ENCODE measurements at regions not wholly inside any gene's neighbourhood (a gene's known extent, or its start where the extent isn't known, plus 50 kb on each side); places are given as distances from the start of the nearest gene placed in this dataset.

DNA sequence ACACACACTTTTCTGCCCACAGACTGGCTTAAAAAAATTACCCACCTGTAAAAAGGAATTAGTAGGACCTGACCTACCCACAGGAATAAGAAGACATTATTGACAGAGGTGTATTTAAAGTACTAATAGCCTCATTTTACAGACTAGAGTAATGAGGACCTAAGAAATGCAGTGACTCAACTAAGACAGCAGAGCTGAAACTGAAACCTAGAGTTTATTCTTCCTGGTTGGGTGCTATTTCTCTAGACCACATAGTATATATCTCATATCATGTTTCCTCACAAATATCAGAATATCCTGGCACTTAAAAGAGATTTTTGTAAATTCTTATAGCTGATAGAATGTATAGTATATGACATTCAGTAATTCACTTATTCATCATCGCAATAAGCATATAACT lies 435.0 kb downstream of the MAGEE1 start:
- Histone ChIP-seq H3K4me2 (ENCODE audit: insufficient read depth, low read length) (no peak overlapping the region), H3K27ac (ENCODE audit: low read depth, low read length) (no peak overlapping the region), H2AFZ (ENCODE audit: low read length) (no peak overlapping the region), H3K9me3 (ENCODE audit: low read depth, low read length) (no peaks in the 10 kb centered on the region), H3K4me1 (ENCODE audit: insufficient read depth, low read length) (no peaks in the 10 kb centered on the region), H3K27me3 (ENCODE audit: insufficient read depth, low read length) (no peaks in the 10 kb centered on the region), H3K4me3 (ENCODE audit: insufficient read depth, low read length) (no peak overlapping the region), H3K36me3 (ENCODE audit: insufficient read depth, low read length) (no peaks in the 10 kb centered on the region), H3K79me2 (ENCODE audit: insufficient read depth, low read length) (no peaks in the 10 kb centered on the region), H4K20me1 (ENCODE audit: insufficient read depth, low read length) (no peaks in the 10 kb centered on the region)
- TF ChIP-seq, protein P1, sequence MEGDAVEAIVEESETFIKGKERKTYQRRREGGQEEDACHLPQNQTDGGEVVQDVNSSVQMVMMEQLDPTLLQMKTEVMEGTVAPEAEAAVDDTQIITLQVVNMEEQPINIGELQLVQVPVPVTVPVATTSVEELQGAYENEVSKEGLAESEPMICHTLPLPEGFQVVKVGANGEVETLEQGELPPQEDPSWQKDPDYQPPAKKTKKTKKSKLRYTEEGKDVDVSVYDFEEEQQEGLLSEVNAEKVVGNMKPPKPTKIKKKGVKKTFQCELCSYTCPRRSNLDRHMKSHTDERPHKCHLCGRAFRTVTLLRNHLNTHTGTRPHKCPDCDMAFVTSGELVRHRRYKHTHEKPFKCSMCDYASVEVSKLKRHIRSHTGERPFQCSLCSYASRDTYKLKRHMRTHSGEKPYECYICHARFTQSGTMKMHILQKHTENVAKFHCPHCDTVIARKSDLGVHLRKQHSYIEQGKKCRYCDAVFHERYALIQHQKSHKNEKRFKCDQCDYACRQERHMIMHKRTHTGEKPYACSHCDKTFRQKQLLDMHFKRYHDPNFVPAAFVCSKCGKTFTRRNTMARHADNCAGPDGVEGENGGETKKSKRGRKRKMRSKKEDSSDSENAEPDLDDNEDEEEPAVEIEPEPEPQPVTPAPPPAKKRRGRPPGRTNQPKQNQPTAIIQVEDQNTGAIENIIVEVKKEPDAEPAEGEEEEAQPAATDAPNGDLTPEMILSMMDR (IDR thresholded peaks at IDR 0.05; ENCODE audit: extremely low read depth, low read depth, low read length) = no peak
- no peak for DNase-seq (ENCODE audit: insufficient read length, low spot score, missing footprints)

DNA sequence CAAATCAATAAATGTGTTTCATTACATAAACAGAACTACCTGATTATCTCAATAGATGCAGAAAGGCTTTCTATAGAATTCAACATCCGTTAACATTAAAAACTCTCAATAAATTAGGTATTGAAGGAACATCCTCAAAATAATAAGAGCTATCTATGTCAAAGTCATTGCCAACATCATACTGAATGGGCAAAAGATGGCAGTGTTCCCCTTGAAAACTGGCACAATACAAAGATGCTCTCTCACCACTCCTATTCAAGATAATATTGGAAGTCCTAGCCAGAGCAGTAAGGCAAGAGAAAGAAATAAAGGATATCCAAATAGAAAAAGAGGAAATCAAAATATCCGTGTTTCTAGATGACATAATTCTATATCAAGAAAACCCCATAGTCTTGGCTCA lies 466.4 kb downstream of the MAGEE1 start:
- no peaks in the 10 kb centered on the region for H3K27me3 ChIP-seq (ENCODE audit: insufficient read depth, low read length)
- no peak overlapping the region for H3K27ac ChIP-seq (ENCODE audit: low read depth, low read length)
- no peak overlapping the region for H3K4me2 ChIP-seq (ENCODE audit: insufficient read depth, low read length)
- no peak for DNase-seq (ENCODE audit: insufficient read length, low spot score, missing footprints)
- H3K79me2 ChIP-seq (ENCODE audit: insufficient read depth, low read length) = no peaks in the 10 kb centered on the region
- no peaks in the 10 kb centered on the region for H3K9me3 ChIP-seq (ENCODE audit: low read depth, low read length)
- no peaks in the 10 kb centered on the region for H3K36me3 ChIP-seq (ENCODE audit: insufficient read depth, low read length)
- no peak overlapping the region for H3K4me3 ChIP-seq (ENCODE audit: insufficient read depth, low read length)
- no peaks in the 10 kb centered on the region for H3K4me1 ChIP-seq (ENCODE audit: insufficient read depth, low read length)
- no peak overlapping the region for H2AFZ ChIP-seq (ENCODE audit: low read length)
- H4K20me1 ChIP-seq (ENCODE audit: insufficient read depth, low read length) = no peaks in the 10 kb centered on the region
- TF ChIP-seq, protein P1 (IDR thresholded peaks at IDR 0.05; ENCODE audit: extremely low read depth, low read depth, low read length) = no peak

DNA sequence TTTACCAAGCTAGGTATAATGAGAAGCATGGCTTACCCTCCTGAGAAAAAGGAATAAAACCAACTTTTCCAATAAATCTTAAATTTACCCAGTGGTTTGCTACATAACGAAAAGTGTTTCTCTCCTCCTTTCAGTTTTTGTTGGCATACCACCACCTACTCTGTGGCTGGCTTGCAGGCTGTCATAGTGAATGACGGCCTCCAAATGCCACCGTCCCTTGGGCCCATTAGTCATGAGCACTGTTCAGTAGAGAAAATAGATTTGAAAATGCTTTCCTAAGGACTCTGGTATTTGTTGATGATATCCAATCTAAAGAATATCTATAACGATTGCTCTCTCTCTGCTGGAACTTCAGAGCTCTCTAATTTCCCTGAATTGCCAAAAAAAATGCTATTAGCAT lies 488.3 kb downstream of the MAGEE1 start:
- Histone ChIP-seq H3K79me2 (ENCODE audit: insufficient read depth, low read length) (no peaks in the 10 kb centered on the region), H3K36me3 (ENCODE audit: insufficient read depth, low read length) (no peaks in the 10 kb centered on the region), H2AFZ (ENCODE audit: low read length) (no peak overlapping the region), H3K4me1 (ENCODE audit: insufficient read depth, low read length) (no peaks in the 10 kb centered on the region), H3K9me3 (ENCODE audit: low read depth, low read length) (no peaks in the 10 kb centered on the region), H3K27ac (ENCODE audit: low read depth, low read length) (no peak overlapping the region), H3K4me3 (ENCODE audit: insufficient read depth, low read length) (no peak overlapping the region), H3K27me3 (ENCODE audit: insufficient read depth, low read length) (no peaks in the 10 kb centered on the region), H3K4me2 (ENCODE audit: insufficient read depth, low read length) (no peak overlapping the region), H4K20me1 (ENCODE audit: insufficient read depth, low read length) (no peaks in the 10 kb centered on the region)
- DNase-seq (ENCODE audit: insufficient read length, low spot score, missing footprints) = no peak
- TF ChIP-seq, protein P1 (IDR thresholded peaks at IDR 0.05; ENCODE audit: extremely low read depth, low read depth, low read length) = no peak

DNA sequence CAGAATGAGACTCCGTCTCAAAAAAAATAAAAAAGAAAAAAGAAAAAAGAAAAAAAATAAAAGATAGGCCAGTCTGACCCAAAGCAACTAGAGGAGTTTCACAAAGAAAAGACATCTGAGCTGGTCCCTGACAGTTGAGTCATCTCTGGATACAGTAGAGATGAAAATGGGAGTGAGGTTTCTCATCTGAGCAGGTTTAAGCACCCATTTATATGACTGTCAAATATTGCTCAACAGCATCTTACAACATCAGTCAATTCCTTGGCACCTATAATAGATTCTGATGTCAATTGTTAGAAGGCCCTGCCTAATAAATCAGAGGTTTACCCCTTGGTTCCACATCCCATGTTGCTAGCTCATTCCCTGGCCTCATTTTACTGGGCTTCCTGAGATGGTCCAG lies 490.5 kb downstream of the MAGEE1 start:
- H2AFZ ChIP-seq (ENCODE audit: low read length) = no peak overlapping the region
- no peaks in the 10 kb centered on the region for H3K4me1 ChIP-seq (ENCODE audit: insufficient read depth, low read length)
- no peaks in the 10 kb centered on the region for H4K20me1 ChIP-seq (ENCODE audit: insufficient read depth, low read length)
- TF ChIP-seq, protein P1 (IDR thresholded peaks at IDR 0.05; ENCODE audit: extremely low read depth, low read depth, low read length) = no peak
- H3K27me3 ChIP-seq (ENCODE audit: insufficient read depth, low read length) = no peaks in the 10 kb centered on the region
- DNase-seq (ENCODE audit: insufficient read length, low spot score, missing footprints) = no peak
- no peaks in the 10 kb centered on the region for H3K79me2 ChIP-seq (ENCODE audit: insufficient read depth, low read length)
- no peaks in the 10 kb centered on the region for H3K36me3 ChIP-seq (ENCODE audit: insufficient read depth, low read length)
- H3K4me3 ChIP-seq (ENCODE audit: insufficient read depth, low read length) = no peak overlapping the region
- H3K4me2 ChIP-seq (ENCODE audit: insufficient read depth, low read length) = no peak overlapping the region
- H3K9me3 ChIP-seq (ENCODE audit: low read depth, low read length) = no peaks in the 10 kb centered on the region
- no peak overlapping the region for H3K27ac ChIP-seq (ENCODE audit: low read depth, low read length)

All from osteoblast (primary cell).